GM18861 (cell line): ENCODE measurements at regions not wholly inside any gene's neighbourhood (a gene's known extent, or its start where the extent isn't known, plus 50 kb on each side); places are given as distances from the start of the nearest gene placed in this dataset.
A peak's percentile ranks its signal among the peaks of the same experiment; 100 is the strongest.

Source experiments
- ATAC-seq: cut with Tn5 transposase; IDR thresholded peaks from one replicate; pipeline ENCODE4 v1.9.1; 2021; ENCODE audit not compliant: unreplicated experiment

GRCh38 chr7:17155529-17155928 lies 142.9 kb upstream of the AHR start:
- ATAC-seq = peak; percentile 25

- ATAC-seq = no peak
Measured at GRCh38 chr7:17158261-17158660, 140.2 kb upstream of the AHR start.

- peak; percentile 73 for ATAC-seq
Measured at GRCh38 chr7:17159500-17160037, 138.9 kb upstream of the AHR start.

GRCh38 chr7:17166824-17167379 lies 131.6 kb upstream of the AHR start:
- ATAC-seq = peak; percentile 93

GRCh38 chr7:17168416-17168815 lies 130.0 kb upstream of the AHR start:
- no peak for ATAC-seq

- no peak for ATAC-seq
Measured at GRCh38 chr7:17171427-17171826, 127.0 kb upstream of the AHR start.

- ATAC-seq = no peak
Measured at GRCh38 chr7:17176371-17177032, 122.0 kb upstream of the AHR start.

- ATAC-seq = no peak
Measured at GRCh38 chr7:17178545-17178944, 119.9 kb upstream of the AHR start.

GRCh38 chr7:17181482-17181881 lies 117.0 kb upstream of the AHR start:
- no peak for ATAC-seq

GRCh38 chr7:17183630-17184328 lies 114.7 kb upstream of the AHR start:
- no peak for ATAC-seq

- peak; percentile 32 for ATAC-seq
Measured at GRCh38 chr7:17184805-17185689, 113.4 kb upstream of the AHR start.

GRCh38 chr7:17185690-17186070 lies 112.8 kb upstream of the AHR start:
- peak; percentile 99 for ATAC-seq

GRCh38 chr7:17186745-17187530 lies 111.5 kb upstream of the AHR start:
- no peak for ATAC-seq

GRCh38 chr7:17194656-17195055 lies 103.8 kb upstream of the AHR start:
- ATAC-seq = no peak

- ATAC-seq = peak; percentile 90
Measured at GRCh38 chr7:17195576-17195975, 102.9 kb upstream of the AHR start.

- no peak for ATAC-seq
Measured at GRCh38 chr7:17205910-17206309, 92.5 kb upstream of the AHR start.

- peak; percentile 75 for ATAC-seq
Measured at GRCh38 chr7:17206349-17206905, 92.0 kb upstream of the AHR start.

- no peak for ATAC-seq
Measured at GRCh38 chr7:17207220-17207619, 91.2 kb upstream of the AHR start.

- no peak for ATAC-seq
Measured at GRCh38 chr7:17209101-17209500, 89.4 kb upstream of the AHR start.

GRCh38 chr7:17211307-17211836 lies 87.1 kb upstream of the AHR start:
- no peak for ATAC-seq
